Lung (tissue), 11 donors: ENCODE measurements at regions not wholly inside any gene's neighbourhood (a gene's known extent, or its start where the extent isn't known, plus 50 kb on each side); places are given as distances from the start of the nearest gene placed in this dataset.

Source experiments
- ATAC-seq: fragments of 200-7000 bp; cut with Tn5 transposase; one replicate; pipeline ENCODE4 v1.9.1; 2020; ENCODE audit warnings: moderate number of reproducible peaks; ENCODE audit not compliant: insufficient read depth, low FRiP score
- DNase-seq, 3 donors: peaks; one replicate each; pipeline ENCODE4 v3.0.0-alpha.2; 2013 to 2017
- H3K27ac ChIP-seq, 2 donors: one replicate each; pipeline ENCODE4 v1.5.1; 2013; ENCODE audit warnings: mild to moderate bottlenecking in 2 of 2, moderate library complexity in 2 of 2, control low read depth in 1 of 2, inconsistent platforms in 1 of 2, low read depth in 1 of 2, low read length in 1 of 2
- H3K27me3 ChIP-seq, 3 donors: one replicate each; pipeline ENCODE4 v1.5.1; 2013; ENCODE audit warnings: low read length in 2 of 3; ENCODE audit not compliant: control insufficient read depth in 3 of 3, insufficient read depth in 3 of 3
- H3K36me3 ChIP-seq, 4 donors: one replicate each; pipeline ENCODE4 v1.5.1; 2013; ENCODE audit warnings: low read length in 4 of 4, mild to moderate bottlenecking in 1 of 4, moderate library complexity in 1 of 4; ENCODE audit not compliant: control insufficient read depth in 4 of 4, insufficient read depth in 4 of 4
- H3K4me1 ChIP-seq, 5 donors: one replicate each; pipeline ENCODE4 v1.5.1; 2013; ENCODE audit warnings: low read length in 5 of 5, mild to moderate bottlenecking in 2 of 5, moderate library complexity in 1 of 5; ENCODE audit not compliant: control insufficient read depth in 5 of 5, insufficient read depth in 5 of 5
- H3K4me3 ChIP-seq: one replicate; pipeline ENCODE4 v1.5.1; 2013; ENCODE audit warnings: mild to moderate bottlenecking, control low read depth, moderate library complexity
- H3K9ac ChIP-seq, 2 donors: one replicate each; pipeline ENCODE4 v1.5.1; 2013; ENCODE audit warnings: low read length in 2 of 2, control low read depth in 1 of 2; ENCODE audit not compliant: insufficient read depth in 1 of 2
- H3K9me3 ChIP-seq, 4 donors: one replicate each; pipeline ENCODE4 v1.5.1; 2013; ENCODE audit warnings: low read length in 3 of 4, mild to moderate bottlenecking in 1 of 4, moderate library complexity in 1 of 4; ENCODE audit not compliant: control insufficient read depth in 4 of 4, insufficient read depth in 3 of 4
- CTCF ChIP-seq: IDR thresholded peaks from 2 replicates; pipeline ENCODE4 v1.5.1; 2012; ENCODE audit warnings: mild to moderate bottlenecking; ENCODE audit errors: control extremely low read depth, extremely low read depth
- WGBS, 2 donors: extraction: QIAGEN DNeasy Blood & Tissue Kit; methylation state at CpG; one replicate each; pipeline ENCODE4 v1.1.7; 2013; 5-methylcytosine and 5-hydroxymethylcytosine counted together
- donor health status: control.
- donor health status: control.
- donor health status: Bipolar disorder and iron deficiency.
- donor health status: healthy.
- donor health status: DM: yes; HTN: yes; CAD: no.

- H3K27ac ChIP-seq: peak overlapping the region in 1 of 2 donors; percentile 57
- H3K36me3 ChIP-seq: no peaks in the 10 kb centered on the region
- no peak overlapping the region for H3K9ac ChIP-seq
- no peak for TF ChIP-seq CTCF
- no peak for ATAC-seq
- no peak for DNase-seq
- no peaks in the 10 kb centered on the region for H3K27me3 ChIP-seq
- 76 to 93% methylated on average over 3 of the region's 3 CpGs for WGBS, 2 donors
- H3K9me3 ChIP-seq: no peaks in the 10 kb centered on the region
- H3K4me3 ChIP-seq: no peak overlapping the region
- H3K4me1 ChIP-seq: peaks cover 0 to 12% (median 0%) of the 10 kb centered on the region in 5 donors
Observed at GRCh38 chr2:45241061-45241561, 231.9 kb upstream of the SIX2 start.

- DNase-seq (no peak), ATAC-seq (no peak)
- Histone ChIP-seq H3K36me3 (no peaks in the 10 kb centered on the region), H3K9me3 (no peaks in the 10 kb centered on the region), H3K4me3 (no peak overlapping the region), H3K27ac (peak overlapping the region in 1 of 2 donors; percentile 70), H3K27me3 (no peaks in the 10 kb centered on the region), H3K4me1 (peaks cover 0 to 12% (median 0%) of the 10 kb centered on the region in 5 donors), H3K9ac (no peak overlapping the region)
- 50 to 66% methylated on average over 6 of the region's 6 CpGs for WGBS, 2 donors
- TF ChIP-seq CTCF: no peak
Observed at GRCh38 chr2:45237850-45238542, 228.7 kb upstream of the SIX2 start.

GRCh38 chr2:45237128-45237527 lies 227.9 kb upstream of the SIX2 start:
- 46 to 53% methylated on average over 9 of the region's 9 CpGs for WGBS, 2 donors
- no peak for TF ChIP-seq CTCF
- DNase-seq (no peak), ATAC-seq (no peak)
- H3K4me3 ChIP-seq: no peak overlapping the region
- H3K36me3 ChIP-seq: no peaks in the 10 kb centered on the region
- no peaks in the 10 kb centered on the region for H3K9me3 ChIP-seq
- H3K9ac ChIP-seq: no peak overlapping the region
- H3K27me3 ChIP-seq: no peaks in the 10 kb centered on the region
- H3K4me1 ChIP-seq: peaks cover 0 to 8% (median 0%) of the 10 kb centered on the region in 5 donors
- no peak overlapping the region for H3K27ac ChIP-seq
